Mesenchymal stem cell (in vitro differentiated cells and primary cell): ENCODE measurements at regions not wholly inside any gene's neighbourhood (a gene's known extent, or its start where the extent isn't known, plus 50 kb on each side); places are given as distances from the start of the nearest gene placed in this dataset.
A peak's percentile ranks its signal among the peaks of the same experiment; 100 is the strongest.

Experiments used
- DNase-seq: peaks from one replicate; pipeline ENCODE4 v3.0.0-alpha.2; 2013
- H2AFZ ChIP-seq: one replicate; pipeline ENCODE4 v1.6.1; 2013; ENCODE audit warnings: low read depth, mild to moderate bottlenecking, control low read depth, inconsistent platforms, low read length, moderate library complexity
- H2AK5ac ChIP-seq: 2 replicates; pipeline ENCODE4 v1.6.1; 2013; ENCODE audit warnings: low read length, moderate library complexity, mild to moderate bottlenecking, inconsistent platforms; ENCODE audit not compliant: severe bottlenecking
- H2BK120ac ChIP-seq: one replicate; pipeline ENCODE4 v1.6.1; 2013; ENCODE audit warnings: low read depth, mild to moderate bottlenecking, inconsistent platforms, low read length, moderate library complexity
- H2BK12ac ChIP-seq, 2 experiments: one replicate each; pipeline ENCODE4 v1.6.1; 2013; ENCODE audit warnings: inconsistent platforms in 2 of 2, low read length in 2 of 2, mild to moderate bottlenecking in 2 of 2, moderate library complexity in 2 of 2, control low read depth in 1 of 2
- H2BK15ac ChIP-seq: one replicate; pipeline ENCODE4 v1.6.1; 2013; ENCODE audit warnings: mild to moderate bottlenecking, low read depth, inconsistent platforms; ENCODE audit not compliant: poor library complexity, severe bottlenecking
- H2BK5ac ChIP-seq: 2 replicates; pipeline ENCODE4 v1.6.1; 2013; ENCODE audit warnings: low read depth, mild to moderate bottlenecking, low read length, control low read depth, inconsistent platforms; ENCODE audit not compliant: poor library complexity, severe bottlenecking
- H3K14ac ChIP-seq, 2 experiments: one replicate each; pipeline ENCODE4 v1.6.1; 2013; ENCODE audit warnings: inconsistent platforms in 2 of 2, low read length in 2 of 2, control low read depth in 1 of 2, mild to moderate bottlenecking in 1 of 2, moderate library complexity in 1 of 2
- H3K18ac ChIP-seq, 2 experiments: one replicate each; pipeline ENCODE4 v1.6.1; 2013; ENCODE audit warnings: inconsistent platforms in 2 of 2, low read length in 2 of 2, control low read depth in 1 of 2, low read depth in 1 of 2, mild to moderate bottlenecking in 1 of 2
- H3K23ac ChIP-seq, 2 experiments: one replicate each; pipeline ENCODE4 v1.6.1; 2013; ENCODE audit warnings: inconsistent platforms in 2 of 2, low read length in 2 of 2, mild to moderate bottlenecking in 2 of 2, moderate library complexity in 2 of 2, control low read depth in 1 of 2
- H3K27ac ChIP-seq: 2 replicates; pipeline ENCODE4 v1.5.1; 2013; ENCODE audit warnings: mild to moderate bottlenecking, moderate library complexity, low read length, control low read depth, inconsistent platforms; ENCODE audit not compliant: poor library complexity, severe bottlenecking
- H3K27me3 ChIP-seq, 2 experiments: 2 replicates each; pipeline versions ENCODE4 v1.6.1 to v1.7.0; 2013; ENCODE audit warnings: low read length in 2 of 2, mild to moderate bottlenecking in 2 of 2, moderate library complexity in 2 of 2, control low read depth in 1 of 2, inconsistent platforms in 1 of 2; ENCODE audit not compliant: control insufficient read depth in 1 of 2, insufficient read depth in 1 of 2
- H3K36me3 ChIP-seq, 2 experiments: 2 replicates each; pipeline versions ENCODE4 v1.6.1 to v1.7.0; 2013; ENCODE audit warnings: low read length in 2 of 2, control low read depth in 1 of 2, inconsistent platforms in 1 of 2, low read depth in 1 of 2, mild to moderate bottlenecking in 1 of 2; ENCODE audit not compliant: insufficient read depth in 2 of 2, control insufficient read depth in 1 of 2
- H3K4ac ChIP-seq, 2 experiments: one replicate each; pipeline ENCODE4 v1.6.1; 2013; ENCODE audit warnings: inconsistent platforms in 2 of 2, low read length in 2 of 2, mild to moderate bottlenecking in 2 of 2, moderate library complexity in 2 of 2, control low read depth in 1 of 2, low read depth in 1 of 2
- H3K4me1 ChIP-seq: 2 replicates; pipeline ENCODE4 v1.6.1; 2013; ENCODE audit warnings: low read depth, low read length, control low read depth; ENCODE audit not compliant: control insufficient read depth, insufficient read depth
- H3K4me2 ChIP-seq: 2 replicates; pipeline ENCODE4 v1.6.1; 2013; ENCODE audit warnings: low read length, mild to moderate bottlenecking, inconsistent platforms; ENCODE audit not compliant: poor library complexity, severe bottlenecking
- H3K4me3 ChIP-seq, 2 experiments: 2 replicates each; pipeline versions ENCODE4 v1.5.1 to v1.7.0; 2013; ENCODE audit warnings: low read length in 2 of 2, mild to moderate bottlenecking in 2 of 2, control low read depth in 1 of 2, low read depth in 1 of 2; ENCODE audit not compliant: insufficient read depth in 1 of 2
- H3K79me1 ChIP-seq: replicated peaks from 2 replicates; pipeline ENCODE4 v1.6.1; 2013; ENCODE audit warnings: mild to moderate bottlenecking, control low read depth, low read length, inconsistent platforms; ENCODE audit not compliant: poor library complexity, severe bottlenecking
- H3K9ac ChIP-seq: 2 replicates; pipeline ENCODE4 v1.7.0; 2013; ENCODE audit warnings: mild to moderate bottlenecking, low read length, moderate library complexity
- H3K9me3 ChIP-seq: 2 replicates; pipeline ENCODE4 v1.7.0; 2013; ENCODE audit warnings: mild to moderate bottlenecking, low read length; ENCODE audit not compliant: control insufficient read depth
- H4K8ac ChIP-seq: one replicate; pipeline ENCODE4 v1.6.1; 2013; ENCODE audit warnings: inconsistent platforms, mild to moderate bottlenecking, low read length, moderate library complexity
- H4K91ac ChIP-seq: one replicate; pipeline ENCODE4 v1.6.1; 2013; ENCODE audit warnings: mild to moderate bottlenecking, low read length, inconsistent platforms
- WGBS: methylation state at CpG from one replicate; pipeline ENCODE4 v1.1.7; 2013; ENCODE audit warnings: mixed read lengths; 5-methylcytosine and 5-hydroxymethylcytosine counted together

GRCh38 chr3:83426300-83426699 lies 1532.5 kb upstream of the CADM2 start:
- Histone ChIP-seq H3K36me3 (no peaks in the 10 kb centered on the region), H3K18ac (no peak overlapping the region), H2BK5ac (no peak overlapping the region), H3K4me1 (no peaks in the 10 kb centered on the region), H4K91ac (no peak overlapping the region), H3K4me3 (no peak overlapping the region), H3K27me3 (no peaks in the 10 kb centered on the region), H3K9ac (no peak overlapping the region), H4K8ac (no peak overlapping the region), H3K4ac (no peak overlapping the region), H2AK5ac (no peak overlapping the region), H3K4me2 (no peak overlapping the region), H3K79me1 (no peaks in the 10 kb centered on the region), H3K23ac (no peak overlapping the region), H3K27ac (no peak overlapping the region), H2BK12ac (no peak overlapping the region), H3K9me3 (no peaks in the 10 kb centered on the region), H2BK15ac (no peak overlapping the region), H2BK120ac (no peak overlapping the region), H2AFZ (no peak overlapping the region), H3K14ac (no peak overlapping the region)
- no peak for DNase-seq
- WGBS = 73% methylated on average over 2 of the region's 2 CpGs

GRCh38 chr3:83434880-83435587 lies 1523.8 kb upstream of the CADM2 start:
- no peak overlapping the region for H3K4me3 ChIP-seq
- no peaks in the 10 kb centered on the region for H3K9me3 ChIP-seq
- H2AK5ac ChIP-seq = no peak overlapping the region
- no peaks in the 10 kb centered on the region for H3K79me1 ChIP-seq
- H3K4me2 ChIP-seq = no peak overlapping the region
- H2BK15ac ChIP-seq = no peak overlapping the region
- no peaks in the 10 kb centered on the region for H3K4me1 ChIP-seq
- peak overlapping the region; percentile 25 for H3K27ac ChIP-seq
- H3K14ac ChIP-seq = no peak overlapping the region
- H3K9ac ChIP-seq = no peak overlapping the region
- 24% methylated on average over 3 of the region's 3 CpGs for WGBS
- H2BK120ac ChIP-seq = no peak overlapping the region
- H2BK12ac ChIP-seq = no peak overlapping the region
- no peak overlapping the region for H4K8ac ChIP-seq
- H3K27me3 ChIP-seq = no peaks in the 10 kb centered on the region
- no peak overlapping the region for H3K23ac ChIP-seq
- no peak for DNase-seq
- no peak overlapping the region for H2AFZ ChIP-seq
- H3K18ac ChIP-seq = no peak overlapping the region
- H4K91ac ChIP-seq = no peak overlapping the region
- no peak overlapping the region for H2BK5ac ChIP-seq
- no peak overlapping the region for H3K4ac ChIP-seq
- H3K36me3 ChIP-seq = no peaks in the 10 kb centered on the region

- DNase-seq = no peak
- Histone ChIP-seq H3K27ac (no peak overlapping the region), H3K9me3 (peaks cover 3% of the 10 kb centered on the region), H3K23ac (no peak overlapping the region), H2BK15ac (no peak overlapping the region), H3K79me1 (no peaks in the 10 kb centered on the region), H3K14ac (no peak overlapping the region), H3K4me2 (no peak overlapping the region), H3K4me3 (no peak overlapping the region), H4K91ac (no peak overlapping the region), H3K4me1 (no peaks in the 10 kb centered on the region), H3K36me3 (no peaks in the 10 kb centered on the region), H4K8ac (no peak overlapping the region), H2BK12ac (no peak overlapping the region), H3K4ac (no peak overlapping the region), H3K18ac (no peak overlapping the region), H3K27me3 (no peaks in the 10 kb centered on the region), H2BK5ac (no peak overlapping the region), H2BK120ac (no peak overlapping the region), H2AK5ac (no peak overlapping the region), H2AFZ (no peak overlapping the region), H3K9ac (no peak overlapping the region)
- no CpG with 5 or more reads among the region's 1 CpG for WGBS
Measured at GRCh38 chr3:83438188-83438587, 1520.6 kb upstream of the CADM2 start.

DNA sequence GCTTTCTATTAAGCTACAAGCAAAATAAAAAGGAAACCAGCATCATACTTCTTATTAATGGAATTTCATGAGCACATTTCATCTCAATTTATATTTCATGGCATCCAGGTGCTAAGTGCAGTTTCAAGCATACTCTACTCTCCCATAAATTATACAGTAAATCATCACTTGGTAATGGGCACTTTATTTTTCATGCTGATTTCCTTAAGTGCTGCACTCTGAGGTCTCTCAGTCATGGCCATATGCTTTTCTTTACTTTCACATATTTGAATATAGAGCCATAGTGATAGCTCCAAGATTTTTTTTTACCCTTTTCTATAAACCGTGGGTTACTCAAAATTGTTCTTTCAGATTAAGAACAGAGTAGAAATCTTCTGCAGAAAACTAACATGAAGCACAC lies 1505.7 kb upstream of the CADM2 start:
- Histone ChIP-seq H3K9ac (no peak overlapping the region), H3K14ac (no peak overlapping the region), H3K79me1 (no peaks in the 10 kb centered on the region), H3K27me3 (no peaks in the 10 kb centered on the region), H2BK5ac (no peak overlapping the region), H2AFZ (no peak overlapping the region), H3K4me1 (no peaks in the 10 kb centered on the region), H3K27ac (no peak overlapping the region), H3K4me2 (no peak overlapping the region), H4K91ac (no peak overlapping the region), H2AK5ac (no peak overlapping the region), H2BK120ac (no peak overlapping the region), H2BK15ac (no peak overlapping the region), H3K9me3 (no peaks in the 10 kb centered on the region), H4K8ac (no peak overlapping the region), H3K4ac (no peak overlapping the region), H3K4me3 (no peak overlapping the region), H3K18ac (no peak overlapping the region), H2BK12ac (no peak overlapping the region), H3K23ac (no peak overlapping the region), H3K36me3 (no peaks in the 10 kb centered on the region)
- DNase-seq = no peak
- WGBS = 43% methylated on average over 1 of the region's 1 CpG
